ENCODE measurements at regions not wholly inside any gene's neighbourhood (a gene's known extent, or its start where the extent isn't known, plus 50 kb on each side); places are given as distances from the start of the nearest gene placed in this dataset.

- DNase-seq, result no peak
These were observed 208.6 kb downstream of the PSAT1 start for GRCh38 chr9:78505546-78505945.

GRCh38 chr9:78507037-78507436 lies 210.1 kb downstream of the PSAT1 start:
- no peak for DNase-seq

GRCh38 chr9:78510035-78510434 lies 213.1 kb downstream of the PSAT1 start:
- DNase-seq, result no peak

GRCh38 chr9:78515108-78515507 lies 218.2 kb downstream of the PSAT1 start:
- DNase-seq, result no peak

GRCh38 chr9:78519786-78520185 lies 222.9 kb downstream of the PSAT1 start:
- DNase-seq, result no peak

- no peak for DNase-seq
These were observed 224.8 kb downstream of the PSAT1 start for GRCh38 chr9:78521680-78522079.

- no peak for DNase-seq
These were observed 229.1 kb downstream of the PSAT1 start for GRCh38 chr9:78525986-78526560.

- DNase-seq, result no peak
These were observed 236.6 kb downstream of the PSAT1 start for GRCh38 chr9:78533500-78533899.

- no peak for DNase-seq
These were observed 242.3 kb downstream of the PSAT1 start for GRCh38 chr9:78539188-78539587.

- DNase-seq, result peak; percentile 3
These were observed 243.0 kb downstream of the PSAT1 start for GRCh38 chr9:78539904-78540303.

GRCh38 chr9:78541868-78542443 lies 245.0 kb downstream of the PSAT1 start:
- no peak for DNase-seq

- DNase-seq, result no peak
These were observed 245.7 kb downstream of the PSAT1 start for GRCh38 chr9:78542491-78543181.

GRCh38 chr9:78543353-78543752 lies 246.4 kb downstream of the PSAT1 start:
- DNase-seq, result no peak

- no peak for DNase-seq
These were observed 247.3 kb downstream of the PSAT1 start for GRCh38 chr9:78544230-78544629.

GRCh38 chr9:78547831-78548230 lies 250.9 kb downstream of the PSAT1 start:
- no peak for DNase-seq

GRCh38 chr9:78548670-78549069 lies 251.7 kb downstream of the PSAT1 start:
- no peak for DNase-seq

- DNase-seq, result no peak
These were observed 252.8 kb downstream of the PSAT1 start for GRCh38 chr9:78549711-78550110.

- DNase-seq, result no peak
These were observed 255.9 kb downstream of the PSAT1 start for GRCh38 chr9:78552802-78553201.

- DNase-seq, result no peak
These were observed 260.6 kb downstream of the PSAT1 start for GRCh38 chr9:78557540-78557939.

GRCh38 chr9:78559449-78559885 lies 262.5 kb downstream of the PSAT1 start:
- no peak for DNase-seq

- DNase-seq, result no peak
These were observed 265.1 kb downstream of the PSAT1 start for GRCh38 chr9:78562021-78562420.

- DNase-seq, result no peak
These were observed 266.3 kb downstream of the PSAT1 start for GRCh38 chr9:78563269-78563668.

- no peak for DNase-seq
These were observed 268.6 kb downstream of the PSAT1 start for GRCh38 chr9:78565481-78565880.

- no peak for DNase-seq
These were observed 269.6 kb downstream of the PSAT1 start for GRCh38 chr9:78566521-78566920.
